Nephron progenitor cell (in vitro differentiated cells): ENCODE measurements at regions not wholly inside any gene's neighbourhood (a gene's known extent, or its start where the extent isn't known, plus 50 kb on each side); places are given as distances from the start of the nearest gene placed in this dataset.

Source experiments
- DNase-seq: peaks from one replicate; pipeline ENCODE4 v3.0.0; 2021
- H3K27ac Mint-ChIP-seq: 2 replicates; pipeline ENCODE4 v1.8.0; 2021; ENCODE audit warnings: mild to moderate bottlenecking, moderate library complexity, mixed read lengths
- H3K27me3 Mint-ChIP-seq: 2 replicates; pipeline ENCODE4 v1.8.0; 2021; ENCODE audit warnings: mild to moderate bottlenecking, low read depth, mixed read lengths; ENCODE audit not compliant: poor library complexity
- H3K36me3 Mint-ChIP-seq: 2 replicates; pipeline ENCODE4 v1.8.0; 2021; ENCODE audit warnings: low read depth, mixed read lengths
- H3K4me1 Mint-ChIP-seq: 2 replicates; pipeline ENCODE4 v1.8.0; 2021; ENCODE audit warnings: mixed read lengths
- H3K4me3 Mint-ChIP-seq: 2 replicates; pipeline ENCODE4 v1.8.0; 2021; ENCODE audit warnings: mild to moderate bottlenecking, moderate library complexity, mixed read lengths
- H3K9me3 Mint-ChIP-seq: 2 replicates; pipeline ENCODE4 v1.8.0; 2021; ENCODE audit warnings: mild to moderate bottlenecking, moderate library complexity, mixed read lengths
- TF ChIP-seq, protein P1 (sequence below): fragments of 200-600 bp; sonication (generic); IDR thresholded peaks from 2 replicates; pipeline ENCODE4 v1.5.0; 2021; ENCODE audit warnings: antibody characterized with exemption

DNA sequence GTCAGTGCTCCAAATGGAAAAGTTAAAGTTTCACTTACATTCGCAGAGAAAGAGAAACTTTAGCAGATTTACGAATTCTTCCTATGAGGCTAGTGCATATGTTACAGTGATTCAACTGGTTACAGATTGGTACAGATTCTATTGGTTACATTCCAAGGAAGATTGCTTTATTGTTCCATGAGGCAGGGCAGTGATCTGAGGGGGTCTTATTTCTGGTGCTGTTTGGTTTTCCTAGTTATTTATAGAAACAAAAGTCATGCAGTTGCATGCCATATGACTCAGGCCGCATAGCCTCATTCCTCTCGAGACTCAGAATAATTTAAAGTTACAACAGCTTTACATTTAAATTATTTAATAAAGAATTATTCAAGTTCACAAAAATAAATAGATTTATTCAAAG is 385.4 kb upstream of the SYT4 start:
- H3K27ac Mint-ChIP-seq, result no peak overlapping the region
- H3K36me3 Mint-ChIP-seq, result no peaks in the 10 kb centered on the region

DNA sequence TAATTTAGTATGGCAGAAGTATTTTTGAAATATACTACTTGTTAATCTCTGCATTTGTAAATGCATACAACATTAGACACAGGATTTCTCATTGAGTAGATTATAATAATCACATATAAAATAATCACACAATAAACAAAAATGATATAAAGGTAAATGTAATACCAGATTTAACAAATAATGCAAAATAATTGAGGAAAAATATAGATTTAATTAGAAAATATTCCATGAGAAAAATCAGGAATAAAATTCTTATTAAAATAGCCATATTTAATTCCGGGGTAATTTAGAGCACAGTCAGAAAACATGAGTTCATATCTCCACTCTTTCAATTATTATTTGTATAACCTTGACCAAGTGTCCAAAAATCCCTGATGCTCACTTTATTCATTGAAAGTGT is 385.9 kb upstream of the SYT4 start:
- Mint-ChIP-seq H3K36me3 (no peaks in the 10 kb centered on the region), H3K27ac (no peak overlapping the region), H3K4me1 (peaks cover 7% of the 10 kb centered on the region), H3K9me3 (no peaks in the 10 kb centered on the region), H3K27me3 (no peaks in the 10 kb centered on the region), H3K4me3 (no peak overlapping the region)
- TF ChIP-seq, protein P1, sequence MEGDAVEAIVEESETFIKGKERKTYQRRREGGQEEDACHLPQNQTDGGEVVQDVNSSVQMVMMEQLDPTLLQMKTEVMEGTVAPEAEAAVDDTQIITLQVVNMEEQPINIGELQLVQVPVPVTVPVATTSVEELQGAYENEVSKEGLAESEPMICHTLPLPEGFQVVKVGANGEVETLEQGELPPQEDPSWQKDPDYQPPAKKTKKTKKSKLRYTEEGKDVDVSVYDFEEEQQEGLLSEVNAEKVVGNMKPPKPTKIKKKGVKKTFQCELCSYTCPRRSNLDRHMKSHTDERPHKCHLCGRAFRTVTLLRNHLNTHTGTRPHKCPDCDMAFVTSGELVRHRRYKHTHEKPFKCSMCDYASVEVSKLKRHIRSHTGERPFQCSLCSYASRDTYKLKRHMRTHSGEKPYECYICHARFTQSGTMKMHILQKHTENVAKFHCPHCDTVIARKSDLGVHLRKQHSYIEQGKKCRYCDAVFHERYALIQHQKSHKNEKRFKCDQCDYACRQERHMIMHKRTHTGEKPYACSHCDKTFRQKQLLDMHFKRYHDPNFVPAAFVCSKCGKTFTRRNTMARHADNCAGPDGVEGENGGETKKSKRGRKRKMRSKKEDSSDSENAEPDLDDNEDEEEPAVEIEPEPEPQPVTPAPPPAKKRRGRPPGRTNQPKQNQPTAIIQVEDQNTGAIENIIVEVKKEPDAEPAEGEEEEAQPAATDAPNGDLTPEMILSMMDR, result no peak
- no peak for DNase-seq

More for the DNA sequence above, 385.4 kb upstream of the SYT4 start:
- Mint-ChIP-seq H3K4me3 (no peak overlapping the region), H3K4me1 (peaks cover 7% of the 10 kb centered on the region), H3K27me3 (no peaks in the 10 kb centered on the region), H3K9me3 (no peaks in the 10 kb centered on the region)
- DNase-seq, result no peak
- TF ChIP-seq, protein P1, result no peak

DNA sequence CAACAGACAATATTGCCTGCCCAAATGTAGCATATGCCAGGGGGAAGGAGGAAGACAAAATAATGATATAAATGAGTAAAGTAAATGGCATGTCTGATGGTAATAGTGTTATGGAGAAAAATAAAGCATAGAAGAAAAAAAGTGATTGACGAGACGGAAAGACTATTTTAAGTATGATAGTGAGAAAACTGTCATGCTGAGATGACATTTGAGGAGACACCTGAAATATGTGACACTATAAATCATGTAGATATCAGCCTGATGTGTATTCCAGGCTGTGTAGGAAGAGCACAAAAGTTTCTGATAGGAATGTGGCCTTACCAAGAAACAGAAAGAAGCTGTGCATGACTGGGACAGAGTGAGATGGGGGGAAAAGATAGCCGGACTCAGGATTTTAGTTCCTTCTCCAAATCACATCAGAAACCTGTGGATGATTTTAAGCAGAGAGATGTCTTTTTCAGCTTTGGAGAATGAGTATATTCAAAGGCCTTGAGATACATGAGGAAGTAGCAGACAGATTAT is 387.3 kb upstream of the SYT4 start:
- peaks cover 7% of the 10 kb centered on the region for H3K4me1 Mint-ChIP-seq

DNA sequence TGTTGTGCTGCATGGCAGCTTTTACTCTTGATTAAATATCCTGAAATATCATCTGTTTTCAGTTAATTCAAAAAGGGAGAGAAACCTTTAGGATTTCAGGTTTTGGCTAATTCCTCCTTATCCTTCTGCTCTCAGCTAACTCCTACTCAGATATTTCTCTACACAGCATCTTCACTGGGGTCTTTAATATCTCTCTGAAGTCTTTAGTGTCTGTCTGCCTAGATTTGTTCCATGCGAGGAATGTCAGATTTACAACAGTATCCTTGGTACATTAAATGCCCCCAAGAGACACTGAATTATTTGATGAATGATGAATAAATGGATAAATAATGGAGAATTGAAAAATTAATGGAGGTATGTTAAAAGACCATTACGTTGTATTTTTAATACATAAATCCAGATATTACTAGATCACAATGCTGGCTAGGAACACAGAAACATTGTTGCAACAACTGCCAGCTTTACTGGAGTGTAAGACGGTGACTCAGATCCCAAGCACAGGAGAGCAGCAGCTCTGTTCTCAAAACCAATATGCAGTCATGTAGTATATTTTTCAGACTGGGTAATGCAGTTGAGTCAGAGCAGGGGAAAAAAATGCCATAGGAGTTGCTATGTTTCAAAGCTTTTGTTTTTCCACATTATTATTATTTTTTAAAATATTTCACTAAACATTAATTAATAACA is 388.0 kb upstream of the SYT4 start:
- Mint-ChIP-seq H3K27me3 (no peaks in the 10 kb centered on the region), H3K4me3 (no peak overlapping the region), H3K9me3 (no peaks in the 10 kb centered on the region), H3K27ac (no peak overlapping the region), H3K4me1 (peaks cover 7% of the 10 kb centered on the region), H3K36me3 (no peaks in the 10 kb centered on the region)
- TF ChIP-seq, protein P1, result no peak
- no peak for DNase-seq

More for the DNA sequence above, 387.3 kb upstream of the SYT4 start:
- H3K27me3 Mint-ChIP-seq, result no peaks in the 10 kb centered on the region
- no peak for DNase-seq
- no peak overlapping the region for H3K27ac Mint-ChIP-seq
- H3K36me3 Mint-ChIP-seq, result no peaks in the 10 kb centered on the region
- H3K4me3 Mint-ChIP-seq, result no peak overlapping the region
- H3K9me3 Mint-ChIP-seq, result no peaks in the 10 kb centered on the region
- TF ChIP-seq, protein P1, result no peak

DNA sequence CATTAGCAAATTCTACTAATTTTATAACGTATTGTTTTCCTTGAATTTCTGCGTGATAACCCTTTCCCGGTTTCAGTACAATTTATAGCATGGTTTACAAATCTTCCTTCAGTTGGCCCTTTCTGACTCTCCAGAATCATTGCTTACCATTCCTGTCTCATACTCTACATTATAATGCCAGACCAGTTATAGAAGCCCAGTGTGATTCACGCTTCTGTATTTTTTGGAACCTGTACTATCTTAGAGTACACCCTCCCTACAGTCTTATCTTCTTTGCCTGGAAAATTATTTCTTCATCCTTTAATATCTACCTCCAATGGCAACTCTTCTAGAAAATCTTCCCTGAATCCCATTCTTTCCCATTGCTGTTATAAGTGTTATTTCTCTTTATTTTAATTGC is 391.6 kb upstream of the SYT4 start:
- H3K36me3 Mint-ChIP-seq, result no peaks in the 10 kb centered on the region
- no peaks in the 10 kb centered on the region for H3K27me3 Mint-ChIP-seq
- no peak overlapping the region for H3K4me3 Mint-ChIP-seq
- no peaks in the 10 kb centered on the region for H3K9me3 Mint-ChIP-seq
- peaks cover 14% of the 10 kb centered on the region for H3K4me1 Mint-ChIP-seq
- no peak for DNase-seq
- TF ChIP-seq, protein P1, result no peak
- H3K27ac Mint-ChIP-seq, result no peak overlapping the region

DNA sequence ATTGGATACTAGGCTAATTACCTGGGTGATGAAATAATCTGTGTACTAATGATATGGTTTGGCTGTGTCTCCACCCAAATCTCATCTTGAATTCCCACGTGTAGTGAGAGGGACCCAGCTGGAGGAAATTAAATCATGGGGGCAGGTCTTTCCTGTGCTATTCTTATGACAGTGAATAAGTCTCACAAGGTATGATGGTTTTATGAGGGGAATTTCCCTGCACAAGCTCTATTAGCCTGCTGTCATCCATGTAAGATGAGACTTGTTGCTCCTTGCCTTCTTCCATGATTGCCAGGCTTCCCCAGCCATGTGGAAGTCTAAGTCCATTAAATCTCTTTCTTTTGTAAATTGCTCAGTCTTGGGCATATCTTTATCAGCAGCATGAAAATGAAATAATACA is 394.1 kb upstream of the SYT4 start:
- peaks cover 7% of the 10 kb centered on the region for H3K4me1 Mint-ChIP-seq
- no peak overlapping the region for H3K27ac Mint-ChIP-seq
- DNase-seq, result no peak
- peaks cover 3% of the 10 kb centered on the region for H3K9me3 Mint-ChIP-seq
- H3K27me3 Mint-ChIP-seq, result no peaks in the 10 kb centered on the region
- H3K4me3 Mint-ChIP-seq, result no peak overlapping the region
- H3K36me3 Mint-ChIP-seq, result no peaks in the 10 kb centered on the region
- TF ChIP-seq, protein P1, result no peak
